Stimulated activated CD4-positive, alpha-beta T cell treated with anti-CD3 and anti-CD28 coated beads, Interleukin-15, amount 100 ng/mL, for 48 hours (primary cell): ENCODE measurements at regions not wholly inside any gene's neighbourhood (a gene's known extent, or its start where the extent isn't known, plus 50 kb on each side); places are given as distances from the start of the nearest gene placed in this dataset.

ENCODE experiments used
- DNase-seq, 2 donors: peaks; one replicate each; pipeline ENCODE4 v3.0.0-alpha.2; 2020; ENCODE audit warnings: low read depth in 2 of 2

- no peak for DNase-seq
Measured at GRCh38 chr1:82299056-82299455, 498.3 kb downstream of the ADGRL2 start.

GRCh38 chr1:82297139-82297896 lies 496.6 kb downstream of the ADGRL2 start:
- no peak for DNase-seq

- no peak for DNase-seq
Measured at GRCh38 chr1:82287556-82287955, 486.8 kb downstream of the ADGRL2 start.

- DNase-seq = no peak
Measured at GRCh38 chr1:82284213-82284612, 483.5 kb downstream of the ADGRL2 start.

- no peak for DNase-seq
Measured at GRCh38 chr1:82279241-82279640, 478.5 kb downstream of the ADGRL2 start.

GRCh38 chr1:82273816-82274215 lies 473.1 kb downstream of the ADGRL2 start:
- no peak for DNase-seq

- DNase-seq = no peak
Measured at GRCh38 chr1:82269431-82269830, 468.7 kb downstream of the ADGRL2 start.

GRCh38 chr1:82268826-82269225 lies 468.1 kb downstream of the ADGRL2 start:
- DNase-seq = no peak

GRCh38 chr1:82266351-82266750 lies 465.6 kb downstream of the ADGRL2 start:
- DNase-seq = no peak

- DNase-seq = no peak
Measured at GRCh38 chr1:82265436-82265835, 464.7 kb downstream of the ADGRL2 start.

GRCh38 chr1:82264802-82265201 lies 464.1 kb downstream of the ADGRL2 start:
- no peak for DNase-seq

GRCh38 chr1:82263396-82263795 lies 462.7 kb downstream of the ADGRL2 start:
- DNase-seq = no peak

GRCh38 chr1:82260666-82261065 lies 459.9 kb downstream of the ADGRL2 start:
- DNase-seq = no peak

- DNase-seq = no peak
Measured at GRCh38 chr1:82260051-82260450, 459.3 kb downstream of the ADGRL2 start.

GRCh38 chr1:82258887-82259286 lies 458.2 kb downstream of the ADGRL2 start:
- no peak for DNase-seq

- no peak for DNase-seq
Measured at GRCh38 chr1:82246050-82246449, 445.3 kb downstream of the ADGRL2 start.

GRCh38 chr1:82245345-82246014 lies 444.7 kb downstream of the ADGRL2 start:
- no peak for DNase-seq

- no peak for DNase-seq
Measured at GRCh38 chr1:82240571-82240970, 439.8 kb downstream of the ADGRL2 start.

GRCh38 chr1:82230667-82231066 lies 429.9 kb downstream of the ADGRL2 start:
- no peak for DNase-seq

GRCh38 chr1:82227306-82228095 lies 426.8 kb downstream of the ADGRL2 start:
- no peak for DNase-seq

- no peak for DNase-seq
Measured at GRCh38 chr1:82226186-82226505, 425.4 kb downstream of the ADGRL2 start.

GRCh38 chr1:82225421-82226185 lies 424.9 kb downstream of the ADGRL2 start:
- no peak for DNase-seq
